Vagina (tissue), 2 donors: ENCODE measurements at regions not wholly inside any gene's neighbourhood (a gene's known extent, or its start where the extent isn't known, plus 50 kb on each side); places are given as distances from the start of the nearest gene placed in this dataset.

ENCODE experiments used
- POLR2A ChIP-seq, 2 donors: fragments of 450-650 bp; IDR thresholded peaks; one replicate each; pipeline ENCODE4 v1.6.1; 2017; ENCODE audit warnings: antibody characterized with exemption in 2 of 2, mild to moderate bottlenecking in 2 of 2, moderate library complexity in 2 of 2
- POLR2AphosphoS5 ChIP-seq, 2 donors: sonication (generic); formaldehyde crosslinking; IDR thresholded peaks; one replicate each; pipeline ENCODE4 v1.9.0; 2017; ENCODE audit warnings: antibody characterized with exemption in 2 of 2, mild to moderate bottlenecking in 2 of 2, low read depth in 1 of 2; ENCODE audit not compliant: insufficient read depth in 1 of 2
- TF ChIP-seq, protein P1 (sequence below), 3 experiments: fragments of 450-650 bp in 2 of 3; fragments of 200-600 bp in 1 of 3; sonication (generic) in 1 of 3; IDR thresholded peaks; one replicate each; pipeline ENCODE4 v1.5.1; 2017 to 2019; ENCODE audit warnings: antibody characterized with exemption in 3 of 3, mild to moderate bottlenecking in 2 of 3, moderate library complexity in 2 of 3

DNA sequence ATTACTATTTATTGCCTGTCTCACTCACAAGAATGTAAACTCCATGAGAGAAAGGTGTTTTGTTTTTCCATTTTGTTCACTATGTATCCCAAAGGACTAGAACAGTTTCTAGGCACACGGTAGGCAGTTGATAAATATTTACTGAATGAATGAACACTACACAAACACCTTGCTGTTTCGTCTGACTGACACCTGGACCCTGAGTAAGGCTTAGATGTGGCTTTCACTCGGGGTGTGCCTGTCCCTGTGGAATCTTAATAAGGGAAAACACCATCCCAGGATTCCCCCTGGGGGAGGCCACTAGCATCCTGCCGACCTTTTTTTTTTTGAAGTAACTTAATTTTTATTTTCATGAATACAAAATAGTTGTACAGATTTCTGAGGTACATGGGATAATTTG is 66.6 kb upstream of the STEAP1B start:
- TF ChIP-seq, protein P1, sequence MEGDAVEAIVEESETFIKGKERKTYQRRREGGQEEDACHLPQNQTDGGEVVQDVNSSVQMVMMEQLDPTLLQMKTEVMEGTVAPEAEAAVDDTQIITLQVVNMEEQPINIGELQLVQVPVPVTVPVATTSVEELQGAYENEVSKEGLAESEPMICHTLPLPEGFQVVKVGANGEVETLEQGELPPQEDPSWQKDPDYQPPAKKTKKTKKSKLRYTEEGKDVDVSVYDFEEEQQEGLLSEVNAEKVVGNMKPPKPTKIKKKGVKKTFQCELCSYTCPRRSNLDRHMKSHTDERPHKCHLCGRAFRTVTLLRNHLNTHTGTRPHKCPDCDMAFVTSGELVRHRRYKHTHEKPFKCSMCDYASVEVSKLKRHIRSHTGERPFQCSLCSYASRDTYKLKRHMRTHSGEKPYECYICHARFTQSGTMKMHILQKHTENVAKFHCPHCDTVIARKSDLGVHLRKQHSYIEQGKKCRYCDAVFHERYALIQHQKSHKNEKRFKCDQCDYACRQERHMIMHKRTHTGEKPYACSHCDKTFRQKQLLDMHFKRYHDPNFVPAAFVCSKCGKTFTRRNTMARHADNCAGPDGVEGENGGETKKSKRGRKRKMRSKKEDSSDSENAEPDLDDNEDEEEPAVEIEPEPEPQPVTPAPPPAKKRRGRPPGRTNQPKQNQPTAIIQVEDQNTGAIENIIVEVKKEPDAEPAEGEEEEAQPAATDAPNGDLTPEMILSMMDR (IDR thresholded peaks at IDR 0.05), result no peak
- TF ChIP-seq POLR2A (IDR thresholded peaks at IDR 0.05) (no peak), POLR2AphosphoS5 (IDR thresholded peaks at IDR 0.05; ENCODE audit: insufficient read depth in 1 of 2, low read depth in 1 of 2) (no peak)
